ENCODE measurements at regions not wholly inside any gene's neighbourhood (a gene's known extent, or its start where the extent isn't known, plus 50 kb on each side); places are given as distances from the start of the nearest gene placed in this dataset.

GRCh38 chr12:20282401-20282800 lies 85.9 kb upstream of the PDE3A start:
- no peak for DNase-seq

- DNase-seq: no peak
These were observed 84.9 kb upstream of the PDE3A start for GRCh38 chr12:20283482-20283881.

- no peak for DNase-seq
These were observed 78.8 kb upstream of the PDE3A start for GRCh38 chr12:20289520-20289919.

- DNase-seq: no peak
These were observed 67.9 kb upstream of the PDE3A start for GRCh38 chr12:20300457-20300856.

GRCh38 chr12:20305470-20305869 lies 62.9 kb upstream of the PDE3A start:
- no peak for DNase-seq

- DNase-seq: no peak
These were observed 58.7 kb upstream of the PDE3A start for GRCh38 chr12:20309504-20310148.

- no peak for DNase-seq
These were observed 54.0 kb upstream of the PDE3A start for GRCh38 chr12:20314328-20314727.

- no peak for DNase-seq
These were observed 50.8 kb upstream of the PDE3A start for GRCh38 chr12:20317554-20317953.

Data from NCI-H526 treated with DMSO at 0.1 percent for 48 hours (cell line).